ENCODE measurements at regions not wholly inside any gene's neighbourhood (a gene's known extent, or its start where the extent isn't known, plus 50 kb on each side); places are given as distances from the start of the nearest gene placed in this dataset.

DNA sequence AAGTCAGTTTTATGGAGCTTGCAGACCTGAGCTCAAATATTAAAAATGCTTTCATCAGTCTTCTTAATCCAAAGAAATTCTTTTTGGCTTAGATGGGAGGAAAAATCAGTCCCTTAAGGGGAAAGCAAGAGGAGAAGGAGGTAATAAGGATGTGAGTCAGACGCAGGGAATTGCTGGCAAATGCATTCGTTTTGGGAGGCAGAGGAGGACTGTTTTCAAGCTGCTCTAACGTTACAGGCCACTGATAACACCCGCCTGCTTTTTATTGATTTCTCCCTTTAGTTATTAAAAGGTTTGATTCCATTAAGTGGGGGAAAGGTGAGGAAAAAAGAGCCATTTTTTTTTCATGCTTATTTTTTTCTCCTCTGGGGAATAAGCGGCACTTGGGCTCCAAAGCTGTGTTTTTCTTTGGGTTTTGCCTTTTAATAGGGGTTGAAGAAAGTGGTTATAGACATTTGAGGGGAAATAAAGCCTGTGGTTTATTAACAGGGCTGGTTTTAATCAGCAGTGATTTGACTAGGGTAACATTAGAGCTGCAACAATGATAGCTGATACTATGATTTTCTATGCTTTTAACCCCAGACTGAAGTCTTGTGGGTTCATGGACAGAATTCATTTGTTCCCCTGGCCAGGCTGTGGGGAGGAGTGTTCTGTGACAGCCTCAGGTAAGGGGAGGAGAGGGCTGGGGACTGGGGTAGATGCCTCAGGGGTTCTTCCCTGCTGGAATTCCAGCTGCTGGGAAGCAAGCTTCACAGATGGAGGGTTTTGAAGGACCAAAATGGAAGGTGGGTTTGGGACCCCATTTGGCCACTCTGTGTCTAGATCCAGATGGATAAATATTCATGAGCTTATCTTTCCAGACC is 225.2 kb downstream of the GAS1 start (continued):
- TF ChIP-seq CHD2 (IDR thresholded peaks at IDR 0.05; ENCODE audit: low read length, partially characterized antibody), result no peak
- no peak for TF ChIP-seq GATA2 (CRISPR knock-in tag; IDR thresholded peaks at IDR 0.05)
- TF ChIP-seq TEAD4 (IDR thresholded peaks at IDR 0.05; ENCODE audit: borderline replicate concordance, insufficient read depth), result peak; percentile 53; the same call in 1 of the 2 replicates
- no peak for TF ChIP-seq RFX5 (IDR thresholded peaks at IDR 0.05; ENCODE audit: low read length)
- TF ChIP-seq, protein P1, sequence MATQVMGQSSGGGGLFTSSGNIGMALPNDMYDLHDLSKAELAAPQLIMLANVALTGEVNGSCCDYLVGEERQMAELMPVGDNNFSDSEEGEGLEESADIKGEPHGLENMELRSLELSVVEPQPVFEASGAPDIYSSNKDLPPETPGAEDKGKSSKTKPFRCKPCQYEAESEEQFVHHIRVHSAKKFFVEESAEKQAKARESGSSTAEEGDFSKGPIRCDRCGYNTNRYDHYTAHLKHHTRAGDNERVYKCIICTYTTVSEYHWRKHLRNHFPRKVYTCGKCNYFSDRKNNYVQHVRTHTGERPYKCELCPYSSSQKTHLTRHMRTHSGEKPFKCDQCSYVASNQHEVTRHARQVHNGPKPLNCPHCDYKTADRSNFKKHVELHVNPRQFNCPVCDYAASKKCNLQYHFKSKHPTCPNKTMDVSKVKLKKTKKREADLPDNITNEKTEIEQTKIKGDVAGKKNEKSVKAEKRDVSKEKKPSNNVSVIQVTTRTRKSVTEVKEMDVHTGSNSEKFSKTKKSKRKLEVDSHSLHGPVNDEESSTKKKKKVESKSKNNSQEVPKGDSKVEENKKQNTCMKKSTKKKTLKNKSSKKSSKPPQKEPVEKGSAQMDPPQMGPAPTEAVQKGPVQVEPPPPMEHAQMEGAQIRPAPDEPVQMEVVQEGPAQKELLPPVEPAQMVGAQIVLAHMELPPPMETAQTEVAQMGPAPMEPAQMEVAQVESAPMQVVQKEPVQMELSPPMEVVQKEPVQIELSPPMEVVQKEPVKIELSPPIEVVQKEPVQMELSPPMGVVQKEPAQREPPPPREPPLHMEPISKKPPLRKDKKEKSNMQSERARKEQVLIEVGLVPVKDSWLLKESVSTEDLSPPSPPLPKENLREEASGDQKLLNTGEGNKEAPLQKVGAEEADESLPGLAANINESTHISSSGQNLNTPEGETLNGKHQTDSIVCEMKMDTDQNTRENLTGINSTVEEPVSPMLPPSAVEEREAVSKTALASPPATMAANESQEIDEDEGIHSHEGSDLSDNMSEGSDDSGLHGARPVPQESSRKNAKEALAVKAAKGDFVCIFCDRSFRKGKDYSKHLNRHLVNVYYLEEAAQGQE (IDR thresholded peaks at IDR 0.05; ENCODE audit: low read depth, low read length), result 0 out of 2 replicates have a peak, but pooled peaks have one; percentile 25
- TF ChIP-seq ELF1 (IDR thresholded peaks at IDR 0.05), result no peak
- TF ChIP-seq, protein P2, sequence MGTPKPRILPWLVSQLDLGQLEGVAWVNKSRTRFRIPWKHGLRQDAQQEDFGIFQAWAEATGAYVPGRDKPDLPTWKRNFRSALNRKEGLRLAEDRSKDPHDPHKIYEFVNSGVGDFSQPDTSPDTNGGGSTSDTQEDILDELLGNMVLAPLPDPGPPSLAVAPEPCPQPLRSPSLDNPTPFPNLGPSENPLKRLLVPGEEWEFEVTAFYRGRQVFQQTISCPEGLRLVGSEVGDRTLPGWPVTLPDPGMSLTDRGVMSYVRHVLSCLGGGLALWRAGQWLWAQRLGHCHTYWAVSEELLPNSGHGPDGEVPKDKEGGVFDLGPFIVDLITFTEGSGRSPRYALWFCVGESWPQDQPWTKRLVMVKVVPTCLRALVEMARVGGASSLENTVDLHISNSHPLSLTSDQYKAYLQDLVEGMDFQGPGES (IDR thresholded peaks at IDR 0.05; ENCODE audit: low read depth, low read length), result no peak
- TF ChIP-seq FOXJ3 (CRISPR knock-in tag; IDR thresholded peaks at IDR 0.05), result no peak
- TF ChIP-seq SMC3 (IDR thresholded peaks at IDR 0.05; ENCODE audit: low read depth, low read length), result no peak
- TF ChIP-seq POLR2AphosphoS5 (IDR thresholded peaks at IDR 0.05; ENCODE audit: low read depth, low read length), result peak; percentile 57; the same call in 1 of the 2 replicates
- TF ChIP-seq NFIC (IDR thresholded peaks at IDR 0.05; ENCODE audit: borderline replicate concordance), result peak; percentile 86
- no peak for TF ChIP-seq EZH2phosphoT487 (IDR thresholded peaks at IDR 0.05; ENCODE audit: borderline replicate concordance, low read depth)
- peak in 1 of 2 experiments; percentile 91; a peak in 2 of 4 replicates for TF ChIP-seq EP300 (IDR thresholded peaks at IDR 0.05; ENCODE audit: borderline replicate concordance in 1 of 2, low read depth in 1 of 2, low read length in 1 of 2)
- no peak for TF ChIP-seq NRF1 (IDR thresholded peaks at IDR 0.05; ENCODE audit: low read depth, low read length)
- no peak for TF ChIP-seq SIN3A (IDR thresholded peaks at IDR 0.05; ENCODE audit: borderline replicate concordance, low read depth, low read length)
- no peak for TF ChIP-seq GABPA (IDR thresholded peaks at IDR 0.05; ENCODE audit: low read depth)
- peak; percentile 84 for TF ChIP-seq TCF12 (IDR thresholded peaks at IDR 0.05)

All from SK-N-SH (cell line).